Cardiac muscle cell (in vitro differentiated cells and primary cell): ENCODE measurements at regions not wholly inside any gene's neighbourhood (a gene's known extent, or its start where the extent isn't known, plus 50 kb on each side); places are given as distances from the start of the nearest gene placed in this dataset.

Experiments
- DNase-seq, 2 donors: peaks; one replicate each; pipeline versions ENCODE4 v3.0.0 to v3.0.0-alpha.2; 2010 to 2017; ENCODE audit warnings: low read depth in 1 of 2, low spot score in 1 of 2
- H3K27ac ChIP-seq: fragments of 200-600 bp; sonication (generic); 2 replicates; pipeline ENCODE4 v1.5.1; 2016
- H3K27me3 ChIP-seq: fragments of 200-600 bp; sonication (generic); 2 replicates; pipeline ENCODE4 v1.6.0; 2016; ENCODE audit warnings: control low read depth
- H3K36me3 ChIP-seq: fragments of 200-600 bp; sonication (generic); 2 replicates; pipeline ENCODE4 v1.5.1; 2016; ENCODE audit warnings: control low read depth
- H3K4me1 ChIP-seq: fragments of 200-600 bp; sonication (generic); 2 replicates; pipeline ENCODE4 v1.8.1; 2017; ENCODE audit warnings: low read depth, mild to moderate bottlenecking, mixed run types
- H3K4me3 ChIP-seq: fragments of 200-600 bp; sonication (generic); 2 replicates; pipeline ENCODE4 v1.5.1; 2016; ENCODE audit warnings: mild to moderate bottlenecking
- H3K9me3 ChIP-seq: fragments of 200-600 bp; sonication (generic); 2 replicates; pipeline ENCODE4 v1.5.1; 2017; ENCODE audit warnings: low read depth, mild to moderate bottlenecking, control low read depth
- CTCF ChIP-seq: IDR thresholded peaks from 2 replicates; pipeline ENCODE4 v1.5.1; 2012; ENCODE audit warnings: low read depth, mild to moderate bottlenecking, low read length

GRCh38 chr11:96464700-96465307 lies 75.0 kb downstream of the JRKL start:
- peak; percentile 63 for TF ChIP-seq CTCF
- H3K4me3 ChIP-seq: no peak overlapping the region

GRCh38 chr11:96465512-96465911 lies 75.7 kb downstream of the JRKL start:
- peak in 1 of 2 donors; percentile 63 for DNase-seq
- Histone ChIP-seq H3K4me1 (peaks cover 17% of the 10 kb centered on the region), H3K4me3 (no peak overlapping the region), H3K27ac (no peak overlapping the region), H3K27me3 (no peaks in the 10 kb centered on the region), H3K9me3 (no peaks in the 10 kb centered on the region), H3K36me3 (no peaks in the 10 kb centered on the region)
- TF ChIP-seq CTCF: no peak

More at GRCh38 chr11:96464700-96465307, 75.0 kb downstream of the JRKL start:
- no peaks in the 10 kb centered on the region for H3K27me3 ChIP-seq
- no peaks in the 10 kb centered on the region for H3K9me3 ChIP-seq
- no peak overlapping the region for H3K27ac ChIP-seq
- no peaks in the 10 kb centered on the region for H3K36me3 ChIP-seq
- DNase-seq: peak; percentile 81 to 87
- H3K4me1 ChIP-seq: peaks cover 17% of the 10 kb centered on the region

- no peak for TF ChIP-seq CTCF
- no peak for DNase-seq
- H3K4me1 ChIP-seq: peaks cover 17% of the 10 kb centered on the region
These were observed 76.8 kb downstream of the JRKL start for GRCh38 chr11:96466607-96467006.

GRCh38 chr11:96469776-96470175 lies 80.0 kb downstream of the JRKL start:
- no peak overlapping the region for H3K27ac ChIP-seq
- H3K4me1 ChIP-seq: peaks cover 11% of the 10 kb centered on the region
- no peaks in the 10 kb centered on the region for H3K27me3 ChIP-seq
- no peak overlapping the region for H3K4me3 ChIP-seq
- no peaks in the 10 kb centered on the region for H3K9me3 ChIP-seq
- H3K36me3 ChIP-seq: no peaks in the 10 kb centered on the region
- no peak for TF ChIP-seq CTCF
- DNase-seq: no peak

More at GRCh38 chr11:96466607-96467006, 76.8 kb downstream of the JRKL start:
- Histone ChIP-seq H3K27ac (no peak overlapping the region), H3K4me3 (no peak overlapping the region), H3K36me3 (no peaks in the 10 kb centered on the region), H3K9me3 (no peaks in the 10 kb centered on the region), H3K27me3 (no peaks in the 10 kb centered on the region)

GRCh38 chr11:96470521-96470920 lies 80.7 kb downstream of the JRKL start:
- no peak for DNase-seq
- Histone ChIP-seq H3K4me1 (peaks cover 4% of the 10 kb centered on the region), H3K27ac (no peak overlapping the region), H3K36me3 (no peaks in the 10 kb centered on the region), H3K4me3 (no peak overlapping the region), H3K9me3 (no peaks in the 10 kb centered on the region), H3K27me3 (no peaks in the 10 kb centered on the region)
- no peak for TF ChIP-seq CTCF

- no peaks in the 10 kb centered on the region for H3K9me3 ChIP-seq
- H3K4me1 ChIP-seq: no peaks in the 10 kb centered on the region
- no peak for TF ChIP-seq CTCF
- no peaks in the 10 kb centered on the region for H3K36me3 ChIP-seq
- no peak overlapping the region for H3K4me3 ChIP-seq
- no peak for DNase-seq
- H3K27me3 ChIP-seq: no peaks in the 10 kb centered on the region
- H3K27ac ChIP-seq: no peak overlapping the region
These were observed 82.3 kb downstream of the JRKL start for GRCh38 chr11:96472085-96472484.
